GM23248 (cell line): ENCODE measurements at regions not wholly inside any gene's neighbourhood (a gene's known extent, or its start where the extent isn't known, plus 50 kb on each side); places are given as distances from the start of the nearest gene placed in this dataset.
"Not testable (repeated sequence)": the region's sequence is repeated elsewhere in the genome, so short reads cannot be mapped to it uniquely, and the experiment has no call there.

Source experiments
- DNase-seq: peaks from one replicate; pipeline ENCODE4 v3.0.0-alpha.2; 2015
- H2AFZ ChIP-seq: fragments of 200-600 bp; sonication (generic); 2 replicates; pipeline ENCODE4 v1.6.1; 2016; ENCODE audit warnings: antibody characterized with exemption
- H3F3A ChIP-seq: fragments of 200-600 bp; sonication (generic); 2 replicates; pipeline ENCODE4 v1.6.1; 2016; ENCODE audit warnings: mild to moderate bottlenecking, antibody characterized with exemption, mixed run types; ENCODE audit not compliant: insufficient read depth
- H3K27ac ChIP-seq: fragments of 200-600 bp; sonication (generic); 2 replicates; pipeline ENCODE4 v1.5.1; 2016; ENCODE audit warnings: mild to moderate bottlenecking
- H3K27me3 ChIP-seq: fragments of 200-600 bp; sonication (generic); replicated peaks from 2 replicates; pipeline ENCODE4 v1.6.1; 2016; ENCODE audit warnings: mild to moderate bottlenecking; ENCODE audit not compliant: insufficient read depth
- H3K36me3 ChIP-seq: fragments of 200-600 bp; sonication (generic); 2 replicates; pipeline ENCODE4 v1.6.1; 2016; ENCODE audit warnings: low read depth, mild to moderate bottlenecking
- H3K4me1 ChIP-seq: fragments of 200-600 bp; sonication (generic); 2 replicates; pipeline ENCODE4 v1.6.1; 2016; ENCODE audit warnings: mild to moderate bottlenecking; ENCODE audit not compliant: insufficient read depth
- H3K4me2 ChIP-seq: fragments of 200-600 bp; sonication (generic); one replicate; pipeline ENCODE4 v1.6.1; 2016; ENCODE audit warnings: mild to moderate bottlenecking; ENCODE audit not compliant: unreplicated experiment
- H3K4me3 ChIP-seq: fragments of 200-600 bp; sonication (generic); 2 replicates; pipeline ENCODE4 v1.5.1; 2016; ENCODE audit warnings: mild to moderate bottlenecking
- H3K79me2 ChIP-seq: fragments of 200-600 bp; sonication (generic); 2 replicates; pipeline ENCODE4 v1.6.1; 2016; ENCODE audit warnings: mild to moderate bottlenecking; ENCODE audit not compliant: insufficient read depth
- H3K9ac ChIP-seq: fragments of 200-600 bp; sonication (generic); 2 replicates; pipeline ENCODE4 v1.6.1; 2016; ENCODE audit warnings: mild to moderate bottlenecking
- H3K9me2 ChIP-seq: fragments of 200-600 bp; sonication (generic); 2 replicates; pipeline ENCODE4 v1.6.1; 2016; ENCODE audit warnings: mixed run types, mild to moderate bottlenecking, moderate library complexity; ENCODE audit not compliant: insufficient read depth
- H3K9me3 ChIP-seq: fragments of 200-600 bp; sonication (generic); one replicate; pipeline ENCODE4 v1.6.1; 2017; ENCODE audit warnings: low read depth
- H4K20me1 ChIP-seq: fragments of 200-600 bp; sonication (generic); 2 replicates; pipeline ENCODE4 v1.6.0; 2016; ENCODE audit not compliant: insufficient read depth
- EZH2 ChIP-seq: fragments of 200-600 bp; sonication (generic); IDR thresholded peaks from 2 replicates; pipeline ENCODE4 v1.6.1; 2018; ENCODE audit warnings: antibody characterized with exemption, mild to moderate bottlenecking; ENCODE audit not compliant: insufficient read depth, poor library complexity, severe bottlenecking
- EZH2phosphoT487 ChIP-seq: fragments of 200-600 bp; sonication (generic); IDR thresholded peaks from 2 replicates; pipeline ENCODE4 v1.6.1; 2018; ENCODE audit warnings: antibody characterized with exemption, moderate library complexity, mild to moderate bottlenecking, low read depth; ENCODE audit not compliant: insufficient read depth
- WGBS, 2 experiments: methylation state at CpG; one replicate each; pipeline ENCODE4 v1.1.6; 2015 to 2017; ENCODE audit warnings: low lambda C conversion rate in 2 of 2, low coverage in 1 of 2; ENCODE audit errors: missing lambda C conversion rate in 2 of 2; 5-methylcytosine and 5-hydroxymethylcytosine counted together
- in situ Hi-C: fragments of 300-500 bp; cut with MboI; formaldehyde crosslinking; loops from 2 replicates; pipeline ENCODE4 v1.15.0; 2020

- no peak overlapping the region for H2AFZ ChIP-seq
- no peak overlapping the region for H3K27ac ChIP-seq
- peaks cover 46% of the 10 kb centered on the region for H3K4me1 ChIP-seq
- no peaks in the 10 kb centered on the region for H3K36me3 ChIP-seq
- WGBS, 2 experiments, result 83 to 84% methylated on average over 4 of the region's 4 CpGs
- no peak overlapping the region for H3K4me3 ChIP-seq
- peaks cover 28% of the 10 kb centered on the region for H3F3A ChIP-seq
- no peak overlapping the region for H3K4me2 ChIP-seq
- in situ Hi-C loops, result no loop called here
- no peaks in the 10 kb centered on the region for H3K79me2 ChIP-seq
- H3K9me2 ChIP-seq, result 0 out of 2 replicates have a peak, but pooled peaks cover 6% of the 10 kb centered on the region
- TF ChIP-seq EZH2 (no peak), EZH2phosphoT487 (no peak)
- no peaks in the 10 kb centered on the region for H3K27me3 ChIP-seq
- H3K9ac ChIP-seq, result no peak overlapping the region
- no peaks in the 10 kb centered on the region for H4K20me1 ChIP-seq
- H3K9me3 ChIP-seq, result no peaks in the 10 kb centered on the region
- DNase-seq, result no peak
Measured at GRCh38 chr2:224099861-224100643, 61.0 kb upstream of the SERPINE2 start.

GRCh38 chr2:224098481-224099230, 59.6 kb upstream of the SERPINE2 start:
- no peak overlapping the region for H3K9ac ChIP-seq
- no peak for TF ChIP-seq EZH2phosphoT487
- no peak for TF ChIP-seq EZH2

GRCh38 chr2:224094413-224094812, 55.3 kb upstream of the SERPINE2 start:
- WGBS, 2 experiments, result 87 to 92% methylated on average over 1 of the region's 1 CpG
- peaks cover 7% of the 10 kb centered on the region; the same call in 1 of the 2 replicates for H3K4me1 ChIP-seq
- no peak overlapping the region for H2AFZ ChIP-seq
- H3K9me3 ChIP-seq, result no peaks in the 10 kb centered on the region
- H3F3A ChIP-seq, result no peaks in the 10 kb centered on the region
- in situ Hi-C loops, result no loop called here
- TF ChIP-seq EZH2phosphoT487 (no peak), EZH2 (no peak)
- DNase-seq, result no peak
- no peak overlapping the region for H3K4me2 ChIP-seq
- no peaks in the 10 kb centered on the region for H3K9me2 ChIP-seq
- H3K9ac ChIP-seq, result no peak overlapping the region
- no peaks in the 10 kb centered on the region for H4K20me1 ChIP-seq
- H3K79me2 ChIP-seq, result no peaks in the 10 kb centered on the region
- no peak overlapping the region for H3K27ac ChIP-seq
- H3K4me3 ChIP-seq, result no peak overlapping the region
- H3K36me3 ChIP-seq, result no peaks in the 10 kb centered on the region
- H3K27me3 ChIP-seq, result no peaks in the 10 kb centered on the region

More at GRCh38 chr2:224098481-224099230, 59.6 kb upstream of the SERPINE2 start:
- in situ Hi-C loops, result no loop called here
- Histone ChIP-seq H2AFZ (no peak overlapping the region), H3K79me2 (no peaks in the 10 kb centered on the region), H3K9me3 (no peaks in the 10 kb centered on the region), H3K4me3 (no peak overlapping the region), H3K9me2 (0 out of 2 replicates have a peak, but pooled peaks cover under 1% of the 10 kb centered on the region), H3K36me3 (no peaks in the 10 kb centered on the region), H3K27me3 (no peaks in the 10 kb centered on the region), H4K20me1 (no peaks in the 10 kb centered on the region), H3K4me2 (no peak overlapping the region), H3F3A (peaks cover 28% of the 10 kb centered on the region), H3K4me1 (peaks cover 41% of the 10 kb centered on the region), H3K27ac (no peak overlapping the region)
- 81% methylated on average over 16 of the region's 16 CpGs for WGBS, 2 experiments
- no peak for DNase-seq

- Histone ChIP-seq H3K4me1 (peaks cover 18% of the 10 kb centered on the region), H3F3A (peaks cover 14% of the 10 kb centered on the region)
- WGBS, 2 experiments, result 98% methylated on average over 5 of the region's 5 CpGs
- H3K27me3 ChIP-seq, H3K4me3 ChIP-seq, in situ Hi-C loops, H3K27ac ChIP-seq, H3K79me2 ChIP-seq, H3K36me3 ChIP-seq, H2AFZ ChIP-seq, H3K9ac ChIP-seq, H3K4me2 ChIP-seq, DNase-seq, H4K20me1 ChIP-seq, H3K9me2 ChIP-seq, H3K9me3 ChIP-seq: not testable (repeated sequence)
Measured at GRCh38 chr2:224091671-224092070, 52.6 kb upstream of the SERPINE2 start.

- H3K4me2 ChIP-seq, H4K20me1 ChIP-seq, H3K36me3 ChIP-seq, H3K4me3 ChIP-seq, H3K27ac ChIP-seq, DNase-seq, H3K79me2 ChIP-seq, H3K9me2 ChIP-seq, in situ Hi-C loops, H2AFZ ChIP-seq, H3K9me3 ChIP-seq, H3K9ac ChIP-seq, H3K27me3 ChIP-seq: not testable (repeated sequence)
- Histone ChIP-seq H3K4me1 (peaks cover 36% of the 10 kb centered on the region), H3F3A (peaks cover 33% of the 10 kb centered on the region)
- WGBS, 2 experiments, result 79 to 86% methylated on average over 6 of the region's 6 CpGs
Measured at GRCh38 chr2:224089606-224090005, 50.5 kb upstream of the SERPINE2 start.
